Gastroesophageal sphincter (tissue), 3 donors: ENCODE measurements at regions not wholly inside any gene's neighbourhood (a gene's known extent, or its start where the extent isn't known, plus 50 kb on each side); places are given as distances from the start of the nearest gene placed in this dataset.

Experiments
- CTCF ChIP-seq, 4 experiments: fragments of 200-600 bp in 2 of 4; fragments of 450-650 bp in 2 of 4; sonication (generic) in 1 of 4; IDR thresholded peaks; one replicate each; pipeline ENCODE4 v1.5.1; 2017 to 2019; ENCODE audit warnings: antibody characterized with exemption in 4 of 4, mild to moderate bottlenecking in 2 of 4, moderate library complexity in 2 of 4
- POLR2AphosphoS5 ChIP-seq: sonication (generic); formaldehyde crosslinking; IDR thresholded peaks from one replicate; pipeline ENCODE4 v1.6.1; 2017; ENCODE audit warnings: antibody characterized with exemption

DNA sequence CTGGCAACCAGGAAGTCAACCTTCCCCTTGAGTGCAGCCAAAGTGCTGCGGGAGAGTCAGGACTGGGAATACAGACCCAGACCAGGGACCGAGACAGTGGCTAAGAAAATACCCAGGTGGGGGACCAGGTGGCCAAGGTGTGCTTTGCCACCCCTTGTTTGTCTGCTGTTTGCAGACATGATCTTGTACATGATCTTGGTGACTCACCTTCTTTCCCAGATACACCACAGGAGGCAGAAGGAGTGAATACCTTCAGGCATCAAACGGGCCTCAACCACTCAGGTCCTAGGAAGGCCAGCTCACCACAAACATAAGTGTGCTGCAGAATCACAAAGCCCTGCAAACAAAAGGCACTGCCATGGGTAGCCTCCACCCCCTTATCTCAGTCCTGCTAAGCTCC, 62.0 kb downstream of the CNGA2 start:
- TF ChIP-seq CTCF (IDR thresholded peaks at IDR 0.05) (no peak), POLR2AphosphoS5 (no peak)
